Suppressor macrophage treated with lipopolysaccharide for 4 hours (primary cell): ENCODE measurements at regions not wholly inside any gene's neighbourhood (a gene's known extent, or its start where the extent isn't known, plus 50 kb on each side); places are given as distances from the start of the nearest gene placed in this dataset.

Experiments
- DNase-seq: peaks from one replicate; pipeline ENCODE4 v3.0.0-alpha.2; 2020

DNA sequence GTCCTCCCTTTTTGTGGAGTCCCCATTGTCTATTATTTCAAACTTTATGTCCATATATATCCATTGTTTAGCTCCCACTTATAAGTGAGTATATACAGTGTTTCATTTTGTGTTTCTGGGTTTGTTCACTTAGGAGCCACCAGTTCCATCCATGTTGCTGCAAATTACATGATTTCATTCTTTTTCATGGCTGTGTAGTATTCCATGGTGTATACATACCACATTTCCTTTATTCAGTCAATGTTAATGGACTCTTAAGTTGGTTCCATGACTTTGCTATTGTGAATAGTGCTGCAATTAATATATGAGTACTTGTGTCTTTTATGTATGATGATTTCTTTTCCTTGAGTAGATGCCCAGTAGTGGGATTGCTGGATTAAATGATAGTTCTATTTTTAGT, 329.1 kb downstream of the AR start:
- no peak for DNase-seq

- DNase-seq = peak; percentile 18
Observed at GRCh38 chrX:67892401-67892800, 348.6 kb downstream of the AR start.

DNA sequence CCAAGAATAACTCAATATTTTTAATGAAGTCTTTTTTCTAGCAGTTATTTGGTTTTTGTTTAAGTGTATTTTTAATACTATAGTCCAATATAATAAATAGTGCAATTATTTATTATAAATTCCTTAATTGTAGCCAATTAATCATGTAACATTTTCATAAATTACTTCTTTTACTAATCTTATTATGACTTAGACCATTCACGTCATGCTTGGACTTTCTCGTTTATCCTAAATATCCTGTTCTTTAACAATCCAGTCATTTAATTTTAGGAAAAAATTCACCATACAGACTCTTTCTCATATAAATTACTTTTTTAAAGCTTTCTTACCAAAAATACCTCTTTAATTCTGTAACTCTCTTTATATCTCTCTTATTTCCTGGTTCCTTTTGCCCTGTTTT, 350.1 kb downstream of the AR start:
- no peak for DNase-seq

GRCh38 chrX:67917421-67918010, 373.7 kb downstream of the AR start:
- peak; percentile 55 for DNase-seq

- DNase-seq = peak; percentile 65
Observed at GRCh38 chrX:67922966-67923365, 379.1 kb downstream of the AR start.

GRCh38 chrX:67939270-67939669, 395.4 kb downstream of the AR start:
- DNase-seq = no peak

- DNase-seq = no peak
Observed at GRCh38 chrX:67949270-67949669, 405.4 kb downstream of the AR start.

DNA sequence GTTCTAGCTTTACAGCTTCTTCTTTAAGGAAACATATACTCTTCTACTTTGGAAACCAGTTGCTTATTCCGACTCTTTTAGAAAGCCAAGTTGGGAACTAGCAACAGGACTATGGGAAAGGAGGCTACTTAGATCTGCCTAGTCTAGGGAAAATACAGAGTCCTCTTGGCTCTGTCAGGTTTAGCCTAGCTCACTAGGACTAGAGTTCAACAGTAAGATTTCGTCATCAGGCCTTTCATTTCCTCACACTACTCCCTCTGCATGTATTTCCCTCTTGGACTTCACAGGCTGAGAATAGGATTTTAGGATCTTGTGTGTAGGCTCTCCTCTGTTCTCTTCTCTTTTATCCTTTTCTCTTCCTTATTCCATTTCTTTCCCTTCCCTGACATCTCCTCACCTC, 409.8 kb downstream of the AR start:
- DNase-seq = peak; percentile 10

DNA sequence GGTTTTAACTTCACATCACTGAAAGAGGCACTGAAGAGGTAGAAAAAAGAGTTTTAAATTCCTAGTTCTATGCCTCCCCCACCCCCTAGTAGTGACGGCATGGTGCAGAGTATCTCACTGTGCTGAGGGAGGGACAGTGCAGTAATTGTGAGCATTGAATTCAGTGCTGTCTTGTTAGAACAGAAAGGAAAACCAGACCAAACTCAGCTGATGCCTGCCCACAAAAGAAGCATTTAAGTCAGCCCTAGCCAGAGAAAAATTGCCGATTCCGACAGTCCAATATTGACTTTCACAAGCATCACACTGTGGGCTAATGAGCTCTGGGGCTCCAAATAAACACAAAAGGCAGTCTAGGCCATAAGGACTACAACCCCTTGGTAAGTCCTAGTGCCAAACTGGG, 417.7 kb downstream of the AR start:
- DNase-seq = no peak
